Neural cell (in vitro differentiated cells): ENCODE measurements at regions not wholly inside any gene's neighbourhood (a gene's known extent, or its start where the extent isn't known, plus 50 kb on each side); places are given as distances from the start of the nearest gene placed in this dataset.

Experiments
- H2AFZ ChIP-seq: fragments of 200-600, 300-800 bp; sonication (generic), shearing (Covaris generic); 2 replicates; pipeline ENCODE4 v1.6.0; 2014; ENCODE audit warnings: low read depth, mild to moderate bottlenecking, antibody characterized with exemption, low read length, moderate library complexity
- H3F3A ChIP-seq: fragments of 200-600 bp; shearing (Covaris generic); 2 replicates; pipeline ENCODE4 v1.6.1; 2016; ENCODE audit warnings: mild to moderate bottlenecking, moderate library complexity, mixed read lengths, antibody characterized with exemption, low read length; ENCODE audit not compliant: insufficient read depth, poor library complexity, severe bottlenecking
- H3K27ac ChIP-seq: fragments of 200-600, 300-800 bp; sonication (generic), shearing (Covaris generic); 2 replicates; pipeline ENCODE4 v1.5.1; 2014; ENCODE audit warnings: mild to moderate bottlenecking, low read length, moderate library complexity
- H3K27me3 ChIP-seq: fragments of 300-800, 200-600 bp; sonication (generic), shearing (Covaris generic); 2 replicates; pipeline ENCODE4 v1.6.0; 2014; ENCODE audit warnings: mild to moderate bottlenecking, low read depth, low read length, moderate library complexity; ENCODE audit not compliant: insufficient read depth
- H3K36me3 ChIP-seq: fragments of 300-800, 200-600 bp; sonication (generic), shearing (Covaris generic); 2 replicates; pipeline ENCODE4 v1.5.1; 2014; ENCODE audit warnings: mild to moderate bottlenecking, antibody characterized with exemption, low read length, moderate library complexity; ENCODE audit not compliant: insufficient read depth
- H3K4me2 ChIP-seq: fragments of 300-800, 200-600 bp; sonication (generic), shearing (Covaris generic); 2 replicates; pipeline ENCODE4 v1.6.0; 2014; ENCODE audit warnings: mild to moderate bottlenecking, low read length
- H3K4me3 ChIP-seq: fragments of 300-800, 200-600 bp; sonication (generic), shearing (Covaris generic); 2 replicates; pipeline ENCODE4 v1.5.1; 2014; ENCODE audit warnings: mild to moderate bottlenecking, low read length, moderate library complexity
- H3K79me2 ChIP-seq: fragments of 200-600 bp; shearing (Covaris generic); replicated peaks from 2 replicates; pipeline ENCODE4 v1.6.0; 2014; ENCODE audit warnings: mild to moderate bottlenecking, low read length, moderate library complexity; ENCODE audit not compliant: insufficient read depth
- H3K9ac ChIP-seq: fragments of 300-800, 200-600 bp; sonication (generic), shearing (Covaris generic); 2 replicates; pipeline ENCODE4 v1.6.1; 2016; ENCODE audit warnings: mild to moderate bottlenecking, low read length, mixed read lengths
- H3K9me2 ChIP-seq: fragments of 200-600 bp; shearing (Covaris generic); 2 replicates; pipeline ENCODE4 v1.6.1; 2016; ENCODE audit warnings: mild to moderate bottlenecking, low read length, mixed read lengths; ENCODE audit not compliant: insufficient read depth
- H3K9me3 ChIP-seq: fragments of 200-600, 300-800 bp; sonication (generic), shearing (Covaris generic); 2 replicates; pipeline ENCODE4 v1.6.1; 2016; ENCODE audit warnings: mild to moderate bottlenecking, mixed run types, low read length, moderate library complexity, mixed read lengths
- H4K20me1 ChIP-seq: fragments of 200-600 bp; shearing (Covaris generic); 2 replicates; pipeline ENCODE4 v1.6.1; 2016; ENCODE audit warnings: mild to moderate bottlenecking, mixed run types; ENCODE audit not compliant: insufficient read depth
- CTCF ChIP-seq: fragments of 450-650 bp; IDR thresholded peaks from 2 replicates; pipeline ENCODE4 v1.5.1; 2014; ENCODE audit warnings: antibody characterized with exemption, mild to moderate bottlenecking, moderate library complexity; ENCODE audit not compliant: poor library complexity, severe bottlenecking
- EP300 ChIP-seq: fragments of 450-650 bp; conservative IDR thresholded peaks from 2 replicates; pipeline ENCODE4 v1.6.1; 2014; ENCODE audit warnings: antibody characterized with exemption, mild to moderate bottlenecking, moderate library complexity; ENCODE audit not compliant: poor library complexity, severe bottlenecking
- EZH2 ChIP-seq: fragments of 200-600, 300-800 bp; shearing (Covaris generic), sonication (generic); IDR thresholded peaks from 2 replicates; pipeline ENCODE4 v1.6.1; 2014; ENCODE audit warnings: antibody characterized with exemption, low read length, borderline replicate concordance, mild to moderate bottlenecking; ENCODE audit not compliant: insufficient read depth, poor library complexity, severe bottlenecking
- MXI1 ChIP-seq: fragments of 450-650 bp; conservative IDR thresholded peaks from 2 replicates; pipeline ENCODE4 v1.6.1; 2014; ENCODE audit warnings: antibody characterized with exemption, mild to moderate bottlenecking; ENCODE audit not compliant: poor library complexity, severe bottlenecking
- POLR2AphosphoS5 ChIP-seq: IDR thresholded peaks from 2 replicates; pipeline ENCODE4 v1.6.1; 2012
- RAD21 ChIP-seq: fragments of 450-650 bp; conservative IDR thresholded peaks from 2 replicates; pipeline ENCODE4 v1.6.1; 2014; ENCODE audit warnings: antibody characterized with exemption, mild to moderate bottlenecking, moderate library complexity
- REST ChIP-seq: IDR thresholded peaks from 2 replicates; pipeline ENCODE4 v1.6.1; 2012; ENCODE audit warnings: borderline replicate concordance
- SMC3 ChIP-seq: fragments of 450-650 bp; conservative IDR thresholded peaks from 2 replicates; pipeline ENCODE4 v1.6.1; 2014; ENCODE audit warnings: antibody characterized with exemption, mild to moderate bottlenecking, moderate library complexity; ENCODE audit not compliant: poor library complexity
- TAF1 ChIP-seq: IDR thresholded peaks from 2 replicates; pipeline ENCODE4 v1.6.1; 2012; ENCODE audit warnings: low read depth

- Histone ChIP-seq H3K79me2 (no peaks in the 10 kb centered on the region), H3K27me3 (no peaks in the 10 kb centered on the region), H3K36me3 (no peaks in the 10 kb centered on the region), H3K9me2 (no peaks in the 10 kb centered on the region), H3K9ac (no peak overlapping the region), H2AFZ (no peak overlapping the region), H3K4me2 (no peak overlapping the region), H3K4me3 (no peak overlapping the region), H4K20me1 (no peaks in the 10 kb centered on the region), H3F3A (no peaks in the 10 kb centered on the region), H3K9me3 (no peaks in the 10 kb centered on the region), H3K27ac (no peak overlapping the region)
- no peak for TF ChIP-seq EZH2
Measured at GRCh38 chr2:65638443-65638842, 206.0 kb upstream of the SPRED2 start.

- H3K4me2 ChIP-seq = no peak overlapping the region
- no peaks in the 10 kb centered on the region for H3K9me2 ChIP-seq
- no peak overlapping the region for H2AFZ ChIP-seq
- no peaks in the 10 kb centered on the region for H3K9me3 ChIP-seq
- H3K4me3 ChIP-seq = no peak overlapping the region
- H4K20me1 ChIP-seq = no peaks in the 10 kb centered on the region
- no peaks in the 10 kb centered on the region for H3K79me2 ChIP-seq
- no peaks in the 10 kb centered on the region for H3K27me3 ChIP-seq
- no peak for TF ChIP-seq CTCF
- TF ChIP-seq EZH2 = no peak
- no peak for TF ChIP-seq EP300
- no peak for TF ChIP-seq TAF1
- no peak for TF ChIP-seq REST
- TF ChIP-seq RAD21 = no peak
- no peak for TF ChIP-seq MXI1
- no peak for TF ChIP-seq POLR2AphosphoS5
- TF ChIP-seq SMC3 = no peak
- H3F3A ChIP-seq = no peaks in the 10 kb centered on the region
- no peaks in the 10 kb centered on the region for H3K36me3 ChIP-seq
- no peak overlapping the region for H3K27ac ChIP-seq
- no peak overlapping the region for H3K9ac ChIP-seq
Measured at GRCh38 chr2:65636813-65637483, 204.5 kb upstream of the SPRED2 start.

GRCh38 chr2:65636024-65636423 lies 203.6 kb upstream of the SPRED2 start:
- Histone ChIP-seq H3K27me3 (no peaks in the 10 kb centered on the region), H3K79me2 (no peaks in the 10 kb centered on the region), H4K20me1 (no peaks in the 10 kb centered on the region), H3K9ac (no peak overlapping the region), H3K9me3 (no peaks in the 10 kb centered on the region), H3K27ac (no peak overlapping the region), H2AFZ (no peak overlapping the region), H3K4me3 (no peak overlapping the region), H3K36me3 (no peaks in the 10 kb centered on the region), H3F3A (no peaks in the 10 kb centered on the region), H3K9me2 (no peaks in the 10 kb centered on the region), H3K4me2 (no peak overlapping the region)
- TF ChIP-seq CTCF = no peak
- no peak for TF ChIP-seq EP300
- TF ChIP-seq TAF1 = no peak
- no peak for TF ChIP-seq SMC3
- TF ChIP-seq POLR2AphosphoS5 = no peak
- no peak for TF ChIP-seq MXI1
- TF ChIP-seq REST = no peak
- TF ChIP-seq EZH2 = no peak
- no peak for TF ChIP-seq RAD21
